ENCODE measurements at regions not wholly inside any gene's neighbourhood (a gene's known extent, or its start where the extent isn't known, plus 50 kb on each side); places are given as distances from the start of the nearest gene placed in this dataset.

DNA sequence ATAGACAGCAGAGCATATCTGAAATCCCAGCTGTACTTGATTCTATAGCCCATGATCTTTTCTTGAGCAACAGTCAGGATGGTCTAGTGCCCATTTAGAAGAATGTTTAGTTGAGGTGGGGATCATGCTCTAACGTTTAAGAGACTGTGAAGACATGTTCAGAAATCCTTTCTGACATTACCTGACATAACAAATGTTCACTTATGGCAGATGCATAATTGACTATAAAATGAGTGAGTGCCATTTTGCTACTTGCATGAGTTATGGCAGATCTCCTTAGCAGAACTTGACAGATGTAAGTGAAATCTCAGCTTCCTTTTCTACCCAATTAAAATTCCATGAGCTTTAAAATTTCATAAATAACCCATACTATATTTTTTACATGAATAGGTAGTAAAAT is 209.5 kb upstream of the MMADHC start:
- TF ChIP-seq ARNTL (CRISPR knock-in tag; IDR thresholded peaks at IDR 0.05; ENCODE audit: borderline replicate concordance, low read depth) = no peak
- TF ChIP-seq PPARA (CRISPR knock-in tag; IDR thresholded peaks at IDR 0.05; ENCODE audit: borderline replicate concordance) = no peak
- no peak for TF ChIP-seq ZFP30 (CRISPR knock-in tag; IDR thresholded peaks at IDR 0.05)
- TF ChIP-seq, protein P1, sequence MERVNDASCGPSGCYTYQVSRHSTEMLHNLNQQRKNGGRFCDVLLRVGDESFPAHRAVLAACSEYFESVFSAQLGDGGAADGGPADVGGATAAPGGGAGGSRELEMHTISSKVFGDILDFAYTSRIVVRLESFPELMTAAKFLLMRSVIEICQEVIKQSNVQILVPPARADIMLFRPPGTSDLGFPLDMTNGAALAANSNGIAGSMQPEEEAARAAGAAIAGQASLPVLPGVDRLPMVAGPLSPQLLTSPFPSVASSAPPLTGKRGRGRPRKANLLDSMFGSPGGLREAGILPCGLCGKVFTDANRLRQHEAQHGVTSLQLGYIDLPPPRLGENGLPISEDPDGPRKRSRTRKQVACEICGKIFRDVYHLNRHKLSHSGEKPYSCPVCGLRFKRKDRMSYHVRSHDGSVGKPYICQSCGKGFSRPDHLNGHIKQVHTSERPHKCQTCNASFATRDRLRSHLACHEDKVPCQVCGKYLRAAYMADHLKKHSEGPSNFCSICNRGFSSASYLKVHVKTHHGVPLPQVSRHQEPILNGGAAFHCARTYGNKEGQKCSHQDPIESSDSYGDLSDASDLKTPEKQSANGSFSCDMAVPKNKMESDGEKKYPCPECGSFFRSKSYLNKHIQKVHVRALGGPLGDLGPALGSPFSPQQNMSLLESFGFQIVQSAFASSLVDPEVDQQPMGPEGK (CRISPR knock-in tag; IDR thresholded peaks at IDR 0.05; ENCODE audit: borderline replicate concordance) = no peak

All from SK-N-SH treated with all-trans-retinoic acid at 6 μM for 48 hours (cell line).